ENCODE measurements at regions not wholly inside any gene's neighbourhood (a gene's known extent, or its start where the extent isn't known, plus 50 kb on each side); places are given as distances from the start of the nearest gene placed in this dataset.
"Not testable (repeated sequence)": the region's sequence is repeated elsewhere in the genome, so short reads cannot be mapped to it uniquely, and the experiment has no call there.

GRCh38 chr12:33052141-33053051 is 155.8 kb upstream of the PKP2 start:
- no peak for DNase-seq (ENCODE audit: extremely low spot score, unreplicated experiment)
- TF ChIP-seq CTCF (IDR thresholded peaks at IDR 0.05) = no peak

GRCh38 chr12:33047666-33048065 is 151.1 kb upstream of the PKP2 start:
- Mint-ChIP-seq H3K4me3 (ENCODE audit: unreplicated experiment) (no peak overlapping the region), H3K36me3 (ENCODE audit: unreplicated experiment) (no peaks in the 10 kb centered on the region), H3K27ac (ENCODE audit: unreplicated experiment) (no peak overlapping the region), H3K27me3 (ENCODE audit: unreplicated experiment) (peaks cover 3% of the 10 kb centered on the region), H3K9me3 (ENCODE audit: unreplicated experiment) (no peaks in the 10 kb centered on the region), H3K4me1 (ENCODE audit: unreplicated experiment) (no peaks in the 10 kb centered on the region)
- TF ChIP-seq CTCF (IDR thresholded peaks at IDR 0.05) = no peak
- DNase-seq (ENCODE audit: extremely low spot score, unreplicated experiment) = no peak

More at GRCh38 chr12:33052141-33053051, 155.8 kb upstream of the PKP2 start:
- no peaks in the 10 kb centered on the region for H3K4me1 Mint-ChIP-seq (ENCODE audit: unreplicated experiment)
- no peak overlapping the region for H3K4me3 Mint-ChIP-seq (ENCODE audit: unreplicated experiment)
- H3K9me3 Mint-ChIP-seq (ENCODE audit: unreplicated experiment) = no peaks in the 10 kb centered on the region
- H3K36me3 Mint-ChIP-seq (ENCODE audit: unreplicated experiment) = no peaks in the 10 kb centered on the region
- no peak overlapping the region for H3K27ac Mint-ChIP-seq (ENCODE audit: unreplicated experiment)
- H3K27me3 Mint-ChIP-seq (ENCODE audit: unreplicated experiment) = peaks cover 3% of the 10 kb centered on the region

GRCh38 chr12:33044447-33044846 is 147.9 kb upstream of the PKP2 start:
- no peak for TF ChIP-seq CTCF (IDR thresholded peaks at IDR 0.05)
- H3K27ac Mint-ChIP-seq (ENCODE audit: unreplicated experiment) = no peak overlapping the region

GRCh38 chr12:33041562-33041961 is 145.0 kb upstream of the PKP2 start:
- H3K9me3 Mint-ChIP-seq (ENCODE audit: unreplicated experiment) = peaks cover 5% of the 10 kb centered on the region
- no peak for TF ChIP-seq CTCF (IDR thresholded peaks at IDR 0.05)
- H3K36me3 Mint-ChIP-seq (ENCODE audit: unreplicated experiment) = no peaks in the 10 kb centered on the region
- no peaks in the 10 kb centered on the region for H3K27me3 Mint-ChIP-seq (ENCODE audit: unreplicated experiment)
- no peak for DNase-seq (ENCODE audit: extremely low spot score, unreplicated experiment)
- no peaks in the 10 kb centered on the region for H3K4me1 Mint-ChIP-seq (ENCODE audit: unreplicated experiment)
- no peak overlapping the region for H3K27ac Mint-ChIP-seq (ENCODE audit: unreplicated experiment)
- no peak overlapping the region for H3K4me3 Mint-ChIP-seq (ENCODE audit: unreplicated experiment)

More at GRCh38 chr12:33044447-33044846, 147.9 kb upstream of the PKP2 start:
- no peaks in the 10 kb centered on the region for H3K36me3 Mint-ChIP-seq (ENCODE audit: unreplicated experiment)
- H3K4me3 Mint-ChIP-seq (ENCODE audit: unreplicated experiment) = no peak overlapping the region
- H3K27me3 Mint-ChIP-seq (ENCODE audit: unreplicated experiment) = no peaks in the 10 kb centered on the region
- peaks cover 5% of the 10 kb centered on the region for H3K9me3 Mint-ChIP-seq (ENCODE audit: unreplicated experiment)
- no peak for DNase-seq (ENCODE audit: extremely low spot score, unreplicated experiment)
- H3K4me1 Mint-ChIP-seq (ENCODE audit: unreplicated experiment) = no peaks in the 10 kb centered on the region

GRCh38 chr12:33033999-33034398 is 137.4 kb upstream of the PKP2 start:
- not testable (repeated sequence) for DNase-seq (ENCODE audit: extremely low spot score, unreplicated experiment); H3K27me3 Mint-ChIP-seq (ENCODE audit: unreplicated experiment); H3K4me1 Mint-ChIP-seq (ENCODE audit: unreplicated experiment); H3K27ac Mint-ChIP-seq (ENCODE audit: unreplicated experiment); H3K36me3 Mint-ChIP-seq (ENCODE audit: unreplicated experiment); H3K4me3 Mint-ChIP-seq (ENCODE audit: unreplicated experiment)
- H3K9me3 Mint-ChIP-seq (ENCODE audit: unreplicated experiment) = peaks cover 11% of the 10 kb centered on the region
